HCT116 (cell line): ENCODE measurements at regions not wholly inside any gene's neighbourhood (a gene's known extent, or its start where the extent isn't known, plus 50 kb on each side); places are given as distances from the start of the nearest gene placed in this dataset.

ENCODE experiments used
- ATAC-seq: fragments of 200-7000 bp; cut with Tn5 transposase; 2 replicates; pipeline ENCODE4 v1.9.1; 2020; ENCODE audit warnings: mild to moderate bottlenecking, moderate library complexity
- BruUV-seq: library from RNA; stranded (reverse); fragments of 400-500 nt; replicated peaks from 2 replicates; lab custom pipeline; 2021; lab: Mats Ljungman, UMichigan
- CTCF ChIA-PET: fragments of 300-600 bp; sonication (Branson Sonifier 250); formaldehyde crosslinking; loops from one replicate; lab custom pipeline; 2021; ENCODE audit warnings: antibody characterized with exemption; lab: Charles Lee
- POLR2A ChIA-PET: fragments of 300-600, 350-600 bp; sonication (Branson Sonifier 250); formaldehyde crosslinking; loops from one replicate; lab custom pipeline; 2021; ENCODE audit warnings: antibody characterized with exemption; lab: Charles Lee
- RAD21 ChIA-PET, 2 experiments: fragments of 300-600 bp; sonication (Branson Sonifier 250); formaldehyde crosslinking; loops; one replicate each; lab custom pipeline; 2023; ENCODE audit warnings: low total read pairs in 2 of 2; ENCODE audit not compliant: uncharacterized antibody in 2 of 2, unreplicated experiment in 2 of 2, low non-redundant PET in 1 of 2; lab: Charles Lee
- DNase-seq: peaks from one replicate; pipeline ENCODE4 v3.0.0-alpha.2; 2010; ENCODE audit warnings: low read depth, low spot score
- H2AFZ ChIP-seq: fragments of 200-600 bp; shearing (Covaris generic), sonication (generic); 2 replicates; pipeline ENCODE4 v1.6.1; 2017; ENCODE audit warnings: low read depth, mixed run types, mixed read lengths, antibody characterized with exemption, low read length; ENCODE audit not compliant: poor library complexity, severe bottlenecking
- H3K27ac ChIP-seq: 2 replicates; pipeline ENCODE4 v1.5.1; 2012; ENCODE audit warnings: low read depth, low read length
- H3K27me3 ChIP-seq: fragments of 200-600 bp; sonication (generic); 2 replicates; pipeline ENCODE4 v1.6.1; 2016; ENCODE audit warnings: mixed run types, low read length, mixed read lengths; ENCODE audit not compliant: insufficient read depth
- H3K36me3 ChIP-seq, 2 experiments: fragments of 200-500 bp in 1 of 2; fragments of 200-600 bp in 1 of 2; sonication (Bioruptor generic) in 1 of 2; sonication (generic) in 1 of 2; 2 replicates each; pipeline versions ENCODE4 v1.5.1 to v1.6.1; 2014 to 2016; ENCODE audit warnings: low read length in 2 of 2, inconsistent platforms in 1 of 2, mixed read lengths in 1 of 2, mixed run types in 1 of 2; ENCODE audit not compliant: insufficient read depth in 2 of 2, control insufficient read depth in 1 of 2
- H3K4me1 ChIP-seq, 2 experiments: fragments of 200-600 bp in 1 of 2; sonication (generic) in 1 of 2; 2 replicates each; pipeline versions ENCODE4 v1.5.1 to v1.6.1; 2012 to 2017; ENCODE audit warnings: low read length in 2 of 2, inconsistent platforms in 1 of 2, mild to moderate bottlenecking in 1 of 2, mixed read lengths in 1 of 2, mixed run types in 1 of 2, moderate library complexity in 1 of 2; ENCODE audit not compliant: insufficient read depth in 2 of 2, control insufficient read depth in 1 of 2
- H3K4me2 ChIP-seq: fragments of 200-600 bp; sonication (generic); 2 replicates; pipeline ENCODE4 v1.6.1; 2017; ENCODE audit warnings: mixed run types, low read length, mixed read lengths
- H3K4me3 ChIP-seq, 2 experiments: fragments of 200-600 bp in 1 of 2; sonication (generic) in 1 of 2; replicated peaks in 1 of 2; 2 replicates each; pipeline ENCODE4 v1.5.1; 2011 to 2016; ENCODE audit warnings: low read length in 2 of 2, control low read depth in 1 of 2, low read depth in 1 of 2, mild to moderate bottlenecking in 1 of 2, mixed read lengths in 1 of 2, mixed run types in 1 of 2
- H3K79me2 ChIP-seq: fragments of 200-600 bp; sonication (generic); 2 replicates; pipeline ENCODE4 v1.6.1; 2017; ENCODE audit warnings: mild to moderate bottlenecking, mixed run types, low read length, moderate library complexity, mixed read lengths; ENCODE audit not compliant: insufficient read depth
- H3K9ac ChIP-seq: fragments of 200-600 bp; sonication (generic); 2 replicates; pipeline ENCODE4 v1.6.1; 2016; ENCODE audit warnings: low read length, mixed read lengths
- H3K9me2 ChIP-seq: fragments of 200-600 bp; sonication (generic), shearing (Covaris generic); 2 replicates; pipeline ENCODE4 v1.6.1; 2017; ENCODE audit warnings: mixed run types, mild to moderate bottlenecking, moderate library complexity; ENCODE audit not compliant: insufficient read depth
- H3K9me3 ChIP-seq, 2 experiments: fragments of 200-500 bp in 1 of 2; fragments of 200-600 bp in 1 of 2; sonication (Bioruptor generic) in 1 of 2; sonication (generic) in 1 of 2; 2 replicates each; pipeline ENCODE4 v1.6.1; 2014 to 2017; ENCODE audit warnings: low read length in 2 of 2, mixed read lengths in 2 of 2, inconsistent platforms in 1 of 2, low read depth in 1 of 2, mild to moderate bottlenecking in 1 of 2, mixed run types in 1 of 2, moderate library complexity in 1 of 2; ENCODE audit not compliant: control insufficient read depth in 1 of 2, insufficient read depth in 1 of 2
- H4K20me1 ChIP-seq: fragments of 200-600 bp; sonication (generic), shearing (Covaris generic); 2 replicates; pipeline ENCODE4 v1.6.1; 2017; ENCODE audit warnings: mixed run types, mild to moderate bottlenecking, moderate library complexity; ENCODE audit not compliant: insufficient read depth
- CBX3 ChIP-seq: IDR thresholded peaks from 2 replicates; pipeline ENCODE4 v1.6.1; 2012; ENCODE audit warnings: low read depth
- EGR1 ChIP-seq: IDR thresholded peaks from 2 replicates; pipeline ENCODE4 v1.6.1; 2012; ENCODE audit warnings: low read depth
- ELF1 ChIP-seq: IDR thresholded peaks from 2 replicates; pipeline ENCODE4 v1.6.1; 2012; ENCODE audit warnings: low read depth, borderline replicate concordance
- EZH2 ChIP-seq: fragments of 200-600 bp; sonication (generic); IDR thresholded peaks from 2 replicates; pipeline ENCODE4 v1.6.1; 2017; ENCODE audit warnings: antibody characterized with exemption, mixed run types
- EZH2phosphoT487 ChIP-seq: fragments of 200-600 bp; IDR thresholded peaks from 2 replicates; pipeline ENCODE4 v1.6.1; 2018; ENCODE audit warnings: antibody characterized with exemption, borderline replicate concordance
- FOSL1 ChIP-seq: IDR thresholded peaks from 2 replicates; pipeline ENCODE4 v1.6.1; 2012; ENCODE audit warnings: low read depth
- JUND ChIP-seq: IDR thresholded peaks from 2 replicates; pipeline ENCODE4 v1.6.1; 2012
- POLR2A ChIP-seq: IDR thresholded peaks from 2 replicates; pipeline ENCODE4 v1.7.0; 2011; ENCODE audit warnings: borderline replicate concordance; ENCODE audit not compliant: insufficient read depth, insufficient read length; ENCODE audit errors: extremely low read depth
- POLR2AphosphoS5 ChIP-seq: IDR thresholded peaks from 2 replicates; pipeline ENCODE4 v1.6.1; 2011; ENCODE audit warnings: mild to moderate bottlenecking, low read depth, low read length, moderate library complexity
- RAD21 ChIP-seq: IDR thresholded peaks from 2 replicates; pipeline ENCODE4 v1.6.1; 2012; ENCODE audit warnings: low read depth, mild to moderate bottlenecking
- SIN3A ChIP-seq: IDR thresholded peaks from 2 replicates; pipeline ENCODE4 v1.6.1; 2012; ENCODE audit warnings: low read depth
- SRF ChIP-seq: IDR thresholded peaks from 2 replicates; pipeline ENCODE4 v1.6.1; 2012; ENCODE audit warnings: low read depth
- TCF7L2 ChIP-seq: IDR thresholded peaks from 2 replicates; pipeline ENCODE4 v1.7.0; 2011; ENCODE audit warnings: borderline replicate concordance, inconsistent platforms; ENCODE audit not compliant: insufficient read depth, insufficient read length; ENCODE audit errors: extremely low read depth
- YY1 ChIP-seq: IDR thresholded peaks from 2 replicates; pipeline ENCODE4 v1.6.1; 2011; ENCODE audit warnings: low read length, low read depth, moderate library complexity, mild to moderate bottlenecking; ENCODE audit not compliant: insufficient replicate concordance; ENCODE audit errors: extremely low read depth
- ZBTB33 ChIP-seq: IDR thresholded peaks from 2 replicates; pipeline ENCODE4 v1.6.1; 2011; ENCODE audit warnings: mild to moderate bottlenecking, low read length, moderate library complexity; ENCODE audit not compliant: insufficient replicate concordance; ENCODE audit errors: extremely low read depth
- ZNF274 ChIP-seq: fragments of 200-500 bp; sonication (Bioruptor generic); IDR thresholded peaks from 2 replicates; pipeline ENCODE4 v1.6.1; 2014; ENCODE audit warnings: mild to moderate bottlenecking, low read depth, low read length, inconsistent platforms
- intact Hi-C: fragments of 100-400 bp; cut with micrococcal nuclease; formaldehyde crosslinking; loops from 2 replicates; pipeline ENCODE4 v1.10.0; 2022
- TF ChIP-seq, protein P1 (sequence below): IDR thresholded peaks from 2 replicates; pipeline ENCODE4 v1.6.1; 2012
- TF ChIP-seq, protein P2 (sequence below): IDR thresholded peaks from 2 replicates; pipeline ENCODE4 v1.6.1; 2012

GRCh38 chr2:15725782-15726112, 134.1 kb downstream of the DDX1 start:
- ATAC-seq: no peak
- RAD21 ChIA-PET: no interaction called here
- no peaks in the 10 kb centered on the region for H4K20me1 ChIP-seq
- no peak overlapping the region for H3K9ac ChIP-seq
- POLR2A ChIA-PET: no interaction called here
- H3K9me3 ChIP-seq: no peaks in the 10 kb centered on the region
- TF ChIP-seq ELF1 (no peak), EGR1 (no peak), EZH2phosphoT487 (no peak), POLR2AphosphoS5 (no peak), SRF (no peak), YY1 (no peak)
- TF ChIP-seq, protein P1, sequence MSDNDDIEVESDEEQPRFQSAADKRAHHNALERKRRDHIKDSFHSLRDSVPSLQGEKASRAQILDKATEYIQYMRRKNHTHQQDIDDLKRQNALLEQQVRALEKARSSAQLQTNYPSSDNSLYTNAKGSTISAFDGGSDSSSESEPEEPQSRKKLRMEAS: no peak
- peaks cover 26% of the 10 kb centered on the region; the same call in 1 of the 2 replicates for H3K27me3 ChIP-seq
- no peak overlapping the region for H2AFZ ChIP-seq
- H3K4me3 ChIP-seq: no peak overlapping the region
- H3K27ac ChIP-seq: no peak overlapping the region
- intact Hi-C loops: no loop called here
- peaks cover 8 to 9% of the 10 kb centered on the region in 2 experiments for H3K4me1 ChIP-seq
- no peaks in the 10 kb centered on the region for H3K9me2 ChIP-seq
- no TSS peak for BruUV-seq
- H3K79me2 ChIP-seq: no peaks in the 10 kb centered on the region
- CTCF ChIA-PET: no interaction called here
- no peak for DNase-seq
- H3K4me2 ChIP-seq: no peak overlapping the region
- H3K36me3 ChIP-seq: no peaks in the 10 kb centered on the region

DNA sequence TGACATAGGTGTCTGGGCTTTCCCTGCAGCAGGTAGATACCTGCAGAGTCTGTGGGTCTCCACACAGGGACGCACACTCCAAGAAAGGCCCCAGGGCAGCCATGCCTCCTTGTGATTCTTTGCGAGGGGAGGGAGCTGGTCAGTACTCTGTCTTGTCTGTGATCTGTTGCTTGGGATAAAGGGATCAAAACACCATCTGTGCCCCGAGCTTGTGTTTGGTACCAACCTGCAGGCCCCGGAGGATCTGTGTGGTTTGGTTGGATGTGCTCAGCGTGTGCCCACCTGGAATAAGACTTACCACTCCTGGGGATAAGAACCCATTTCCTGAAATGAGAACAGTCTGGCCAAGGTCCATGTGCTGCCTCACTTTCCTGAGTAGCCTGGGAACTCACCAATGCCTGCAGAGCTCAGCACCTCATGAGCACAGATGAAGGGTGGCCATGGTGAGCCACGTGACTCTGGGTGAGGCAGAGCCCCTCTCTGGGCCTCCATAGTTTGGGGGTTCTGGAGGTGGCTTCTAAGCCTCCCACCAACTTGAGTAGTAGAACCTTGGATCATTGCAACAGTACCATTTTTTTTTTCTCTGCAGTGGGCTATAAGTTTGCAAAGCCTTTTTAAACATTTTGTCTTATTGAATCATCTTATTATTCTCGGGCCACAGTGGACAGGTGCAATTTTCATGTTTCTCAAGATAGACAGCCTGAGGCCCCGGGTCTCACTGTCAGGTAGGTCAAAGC, 134.8 kb downstream of the DDX1 start:
- intact Hi-C loops: no loop called here
- H3K9me3 ChIP-seq: no peaks in the 10 kb centered on the region
- H2AFZ ChIP-seq: no peak overlapping the region
- no peaks in the 10 kb centered on the region for H3K79me2 ChIP-seq
- no peak overlapping the region for H3K4me3 ChIP-seq
- CTCF ChIA-PET: no interaction called here
- RAD21 ChIA-PET: no interaction called here
- POLR2A ChIA-PET: no interaction called here
- ATAC-seq (no peak), DNase-seq (no peak)
- H3K36me3 ChIP-seq: no peaks in the 10 kb centered on the region
- peaks cover 13% of the 10 kb centered on the region in 2 experiments for H3K4me1 ChIP-seq
- H3K27me3 ChIP-seq: peaks cover 33% of the 10 kb centered on the region
- no peak overlapping the region for H3K9ac ChIP-seq
- no peak overlapping the region for H3K27ac ChIP-seq
- H4K20me1 ChIP-seq: no peaks in the 10 kb centered on the region
- BruUV-seq: no TSS peak
- H3K9me2 ChIP-seq: no peaks in the 10 kb centered on the region
- no peak overlapping the region for H3K4me2 ChIP-seq
- TF ChIP-seq ZNF274: no peak
- TF ChIP-seq, protein P2, sequence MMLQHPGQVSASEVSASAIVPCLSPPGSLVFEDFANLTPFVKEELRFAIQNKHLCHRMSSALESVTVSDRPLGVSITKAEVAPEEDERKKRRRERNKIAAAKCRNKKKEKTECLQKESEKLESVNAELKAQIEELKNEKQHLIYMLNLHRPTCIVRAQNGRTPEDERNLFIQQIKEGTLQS: no peak
- TF ChIP-seq POLR2A: no peak
- no peak for TF ChIP-seq CBX3
- TF ChIP-seq SIN3A: no peak
- TF ChIP-seq ZBTB33: no peak
- TF ChIP-seq RAD21: no peak
- no peak for TF ChIP-seq FOSL1
- TF ChIP-seq EZH2: no peak
- TF ChIP-seq EGR1: no peak
- TF ChIP-seq EZH2phosphoT487: no peak
- no peak for TF ChIP-seq TCF7L2
- no peak for TF ChIP-seq JUND
